GM12892 (cell line): ENCODE measurements at regions not wholly inside any gene's neighbourhood (a gene's known extent, or its start where the extent isn't known, plus 50 kb on each side); places are given as distances from the start of the nearest gene placed in this dataset.

Source experiments
- POLR2A ChIP-seq: IDR thresholded peaks from 2 replicates; pipeline ENCODE4 v1.6.1; 2011; ENCODE audit warnings: low read depth, low read length, control low read depth
- POLR2AphosphoS5 ChIP-seq: IDR thresholded peaks from 2 replicates; pipeline ENCODE4 v1.6.1; 2011; ENCODE audit warnings: low read depth, low read length, control low read depth

- no peak for TF ChIP-seq POLR2A
- no peak for TF ChIP-seq POLR2AphosphoS5
These were observed 272.6 kb downstream of the ETAA1 start for GRCh38 chr2:67669766-67670165.
